ENCODE measurements at regions not wholly inside any gene's neighbourhood (a gene's known extent, or its start where the extent isn't known, plus 50 kb on each side); places are given as distances from the start of the nearest gene placed in this dataset.

GRCh38 chr4:186885289-186885688, 161.6 kb upstream of the FAT1 start:
- no peak overlapping the region for H3K27ac ChIP-seq (ENCODE audit: extremely low read depth, low read depth, low read length)
- H3K4me1 ChIP-seq (ENCODE audit: control insufficient read depth, insufficient read depth, low read length): no peaks in the 10 kb centered on the region
- CTCF ChIA-PET: no interaction called here
- POLR2A ChIA-PET: no interaction called here
- H3K9me3 ChIP-seq (ENCODE audit: control insufficient read depth, insufficient read depth, low read depth, low read length): no peaks in the 10 kb centered on the region
- TF ChIP-seq ZNF112 (tag by site-specific recombination; IDR thresholded peaks at IDR 0.05): no peak
- no peak for TF ChIP-seq ZNF138 (tag by site-specific recombination; IDR thresholded peaks at IDR 0.05; ENCODE audit: borderline replicate concordance)
- TF ChIP-seq INSM2 (tag by site-specific recombination; IDR thresholded peaks at IDR 0.05): no peak
- TF ChIP-seq ZNF398 (tag by site-specific recombination; IDR thresholded peaks at IDR 0.05): no peak
- TF ChIP-seq ZNF658 (tag by site-specific recombination; IDR thresholded peaks at IDR 0.05): no peak
- no peak for TF ChIP-seq ZNF148 (tag by site-specific recombination; IDR thresholded peaks at IDR 0.05; ENCODE audit: borderline replicate concordance)
- TF ChIP-seq ZNF623 (tag by site-specific recombination; IDR thresholded peaks at IDR 0.05): no peak
- no peak for TF ChIP-seq ZNF544 (tag by site-specific recombination; IDR thresholded peaks at IDR 0.05)
- TF ChIP-seq ZFP69B (tag by site-specific recombination; IDR thresholded peaks at IDR 0.05): no peak
- TF ChIP-seq IKZF3 (tag by site-specific recombination; IDR thresholded peaks at IDR 0.05): no peak
- H3K36me3 ChIP-seq (ENCODE audit: control insufficient read depth in 2 of 2, insufficient read depth in 1 of 2, low read length in 2 of 2): no peaks in the 10 kb centered on the region
- no peak overlapping the region for H3K4me3 ChIP-seq (ENCODE audit: low read depth, low read length)

- H3K27ac ChIP-seq (ENCODE audit: extremely low read depth, low read depth, low read length): no peak overlapping the region
- no peaks in the 10 kb centered on the region for H3K9me3 ChIP-seq (ENCODE audit: control insufficient read depth, insufficient read depth, low read depth, low read length)
- no peak overlapping the region for H3K4me3 ChIP-seq (ENCODE audit: low read depth, low read length)
- POLR2A ChIA-PET: no interaction called here
- H3K36me3 ChIP-seq (ENCODE audit: control insufficient read depth in 2 of 2, insufficient read depth in 1 of 2, low read length in 2 of 2): no peaks in the 10 kb centered on the region
- no peaks in the 10 kb centered on the region for H3K4me1 ChIP-seq (ENCODE audit: control insufficient read depth, insufficient read depth, low read length)
- CTCF ChIA-PET: no interaction called here
- TF ChIP-seq ZSCAN23 (tag by site-specific recombination; IDR thresholded peaks at IDR 0.05) (no peak), ZNF223 (tag by site-specific recombination; IDR thresholded peaks at IDR 0.05) (no peak), ZNF677 (tag by site-specific recombination; IDR thresholded peaks at IDR 0.05) (no peak), ZNF530 (tag by site-specific recombination; IDR thresholded peaks at IDR 0.05; ENCODE audit: low read depth) (no peak), ZNF692 (tag by site-specific recombination; IDR thresholded peaks at IDR 0.05) (no peak), ZFP41 (tag by site-specific recombination; IDR thresholded peaks at IDR 0.05; ENCODE audit: borderline replicate concordance) (no peak), KLF1 (tag by site-specific recombination; IDR thresholded peaks at IDR 0.05) (no peak), ZNF747 (tag by site-specific recombination; IDR thresholded peaks at IDR 0.05) (no peak), ZNF132 (tag by site-specific recombination; IDR thresholded peaks at IDR 0.05; ENCODE audit: borderline replicate concordance) (no peak), ZBTB11 (tag by site-specific recombination; conservative IDR thresholded peaks at IDR 0.05; ENCODE audit: low read depth) (no peak), ZNF350 (tag by site-specific recombination; IDR thresholded peaks at IDR 0.05) (no peak), ZNF138 (tag by site-specific recombination; IDR thresholded peaks at IDR 0.05; ENCODE audit: borderline replicate concordance) (no peak), ZNF529 (tag by site-specific recombination; IDR thresholded peaks at IDR 0.05; ENCODE audit: insufficient replicate concordance) (no peak), ZNF146 (tag by site-specific recombination; IDR thresholded peaks at IDR 0.05) (no peak), ZNF639 (tag by site-specific recombination; IDR thresholded peaks at IDR 0.05) (no peak)
These were observed 163.1 kb upstream of the FAT1 start for GRCh38 chr4:186886759-186887158.

Data from HEK293 (cell line).